ENCODE measurements at regions not wholly inside any gene's neighbourhood (a gene's known extent, or its start where the extent isn't known, plus 50 kb on each side); places are given as distances from the start of the nearest gene placed in this dataset.

DNA sequence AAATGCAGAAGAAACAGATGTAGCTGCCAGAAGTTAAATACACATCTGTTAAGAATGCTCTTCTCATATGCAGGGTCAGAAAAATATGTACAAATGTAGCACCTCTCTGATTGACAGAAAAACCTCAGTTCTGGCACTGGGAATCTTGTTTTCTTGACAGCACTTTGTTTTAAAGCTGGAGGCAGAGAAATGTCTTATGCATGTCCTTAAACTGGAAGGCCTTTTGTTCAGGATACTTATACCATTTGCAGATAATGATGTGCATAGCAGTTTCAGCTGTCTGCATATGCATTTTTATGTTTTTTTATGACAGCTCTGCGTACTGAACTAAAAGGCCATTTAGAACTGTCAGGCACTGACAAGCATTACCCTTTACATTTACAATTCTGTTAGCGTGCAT lies 567.9 kb downstream of the EBF1 start:
- in situ Hi-C loops (cut with HindIII; ENCODE audit: extremely low pct_ligation_motif_present, low pct_unique_long_range_greater_than_20kb) (no loop called here), intact Hi-C loops (cut with micrococcal nuclease; ENCODE audit: unreplicated experiment) (no loop called here)
- Histone ChIP-seq H3K27ac (ENCODE audit: extremely low read length, insufficient read depth, low read length) (no peak overlapping the region), H3K36me3 (replicated peaks in 1 of 2; ENCODE audit: control insufficient read depth in 1 of 2, insufficient read depth in 2 of 2, low read length in 2 of 2) (no peaks in the 10 kb centered on the region), H3K9me3 (ENCODE audit: low read length) (no peaks in the 10 kb centered on the region), H3K4me2 (ENCODE audit: low read depth, low read length) (no peak overlapping the region), H3K9ac (ENCODE audit: insufficient read depth, low read depth, low read length) (no peak overlapping the region), H3K79me2 (ENCODE audit: insufficient read depth, low read length) (no peaks in the 10 kb centered on the region), H3K27me3 (ENCODE audit: control insufficient read depth in 1 of 2, insufficient read depth in 2 of 2, low read length in 2 of 2) (no peaks in the 10 kb centered on the region), H3K4me1 (ENCODE audit: insufficient read depth, low read length) (no peaks in the 10 kb centered on the region), H4K20me1 (ENCODE audit: insufficient read depth, low read length) (no peaks in the 10 kb centered on the region), H3K4me3 (replicated peaks in 1 of 3; ENCODE audit: insufficient read depth in 1 of 3, low read depth in 2 of 3, low read length in 3 of 3) (no peak overlapping the region), H2AFZ (ENCODE audit: low read length) (no peak overlapping the region)
- DNase-seq (ENCODE audit: low spot score) (no peak), ATAC-seq (no peak), FAIRE-seq (no peak)
- ChIA-PET POLR2A (no interaction called here), CTCF (ENCODE audit: low intra/inter-chr PET ratio, low total read pairs) (no interaction called here)
- TF ChIP-seq ZNF3 (CRISPR knock-in tag; IDR thresholded peaks at IDR 0.05) (no peak), ZNF350 (CRISPR knock-in tag; IDR thresholded peaks at IDR 0.05; ENCODE audit: borderline replicate concordance, low read depth) (no peak), RARA (CRISPR knock-in tag; IDR thresholded peaks at IDR 0.05) (no peak), NFAT5 (CRISPR knock-in tag; IDR thresholded peaks at IDR 0.05) (no peak), ARID2 (CRISPR knock-in tag; IDR thresholded peaks at IDR 0.05; ENCODE audit: borderline replicate concordance) (no peak), MLLT10 (CRISPR knock-in tag; IDR thresholded peaks at IDR 0.05) (no peak), KLF16 (CRISPR knock-in tag; IDR thresholded peaks at IDR 0.05) (no peak)
- TF ChIP-seq, protein P1, sequence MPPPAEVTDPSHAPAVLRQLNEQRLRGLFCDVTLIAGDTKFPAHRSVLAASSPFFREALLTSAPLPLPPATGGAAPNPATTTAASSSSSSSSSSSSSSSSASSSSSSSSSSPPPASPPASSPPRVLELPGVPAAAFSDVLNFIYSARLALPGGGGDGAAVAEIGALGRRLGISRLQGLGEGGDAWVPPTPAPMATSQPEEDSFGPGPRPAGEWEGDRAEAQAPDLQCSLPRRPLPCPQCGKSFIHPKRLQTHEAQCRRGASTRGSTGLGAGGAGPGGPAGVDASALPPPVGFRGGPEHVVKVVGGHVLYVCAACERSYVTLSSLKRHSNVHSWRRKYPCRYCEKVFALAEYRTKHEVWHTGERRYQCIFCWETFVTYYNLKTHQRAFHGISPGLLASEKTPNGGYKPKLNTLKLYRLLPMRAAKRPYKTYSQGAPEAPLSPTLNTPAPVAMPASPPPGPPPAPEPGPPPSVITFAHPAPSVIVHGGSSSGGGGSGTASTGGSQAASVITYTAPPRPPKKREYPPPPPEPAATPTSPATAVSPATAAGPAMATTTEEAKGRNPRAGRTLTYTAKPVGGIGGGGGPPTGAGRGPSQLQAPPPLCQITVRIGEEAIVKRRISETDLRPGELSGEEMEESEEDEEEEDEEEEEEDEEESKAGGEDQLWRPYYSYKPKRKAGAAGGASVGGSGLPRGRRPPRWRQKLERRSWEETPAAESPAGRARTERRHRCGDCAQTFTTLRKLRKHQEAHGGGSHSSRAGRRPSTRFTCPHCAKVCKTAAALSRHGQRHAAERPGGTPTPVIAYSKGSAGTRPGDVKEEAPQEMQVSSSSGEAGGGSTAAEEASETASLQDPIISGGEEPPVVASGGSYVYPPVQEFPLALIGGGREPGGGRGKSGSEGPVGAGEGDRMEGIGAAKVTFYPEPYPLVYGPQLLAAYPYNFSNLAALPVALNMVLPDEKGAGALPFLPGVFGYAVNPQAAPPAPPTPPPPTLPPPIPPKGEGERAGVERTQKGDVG (CRISPR knock-in tag; IDR thresholded peaks at IDR 0.05; ENCODE audit: borderline replicate concordance) = no peak
- BruUV-seq (replicated peaks) = no TSS peak
- 2% methylated on average over 2 of the region's 2 CpGs for WGBS (ENCODE audit: low lambda C conversion rate)
